Adrenal gland (tissue), 9 donors: ENCODE measurements at regions not wholly inside any gene's neighbourhood (a gene's known extent, or its start where the extent isn't known, plus 50 kb on each side); places are given as distances from the start of the nearest gene placed in this dataset.
A peak's percentile ranks its signal among the peaks of the same experiment; 100 is the strongest.

ENCODE experiments used
- DNase-seq, 7 donors: peaks; one replicate each; pipeline ENCODE4 v3.0.0-alpha.2; 2019 to 2020
- H3K27ac ChIP-seq, 5 donors: fragments of 200-600 bp; sonication (generic) in 4 of 5; 1 replicate in 3 of 5; 2 replicates in 2 of 5; pipeline versions ENCODE4 v1.5.1 to v1.8.0; 2016 to 2020; ENCODE audit warnings: mild to moderate bottlenecking in 1 of 5
- H3K27me3 ChIP-seq: fragments of 200-600 bp; 2 replicates; pipeline ENCODE4 v1.8.0; 2021
- H3K36me3 ChIP-seq, 2 donors: fragments of 200-600 bp; replicated peaks in 1 of 2; 1 replicate in 1 of 2; 2 replicates in 1 of 2; pipeline versions ENCODE4 v1.5.1 to v1.8.0; 2018 to 2022
- H3K4me1 ChIP-seq, 2 donors: fragments of 200-600 bp; replicated peaks in 1 of 2; 1 replicate in 1 of 2; 2 replicates in 1 of 2; pipeline versions ENCODE4 v1.5.1 to v1.8.0; 2018 to 2021
- H3K4me3 ChIP-seq, 4 donors: fragments of 200-600 bp; sonication (generic) in 3 of 4; one replicate each; pipeline ENCODE4 v1.5.1; 2016 to 2018
- H3K9me3 ChIP-seq, 3 donors: fragments of 200-600 bp; sonication (generic) in 1 of 3; replicated peaks in 1 of 3; 1 replicate in 2 of 3; 2 replicates in 1 of 3; pipeline versions ENCODE4 v1.5.1 to v1.8.0; 2016 to 2021
- POLR2A ChIP-seq, 2 donors: fragments of 450-650 bp; IDR thresholded peaks; one replicate each; pipeline ENCODE4 v1.6.1; 2017; ENCODE audit warnings: antibody characterized with exemption in 2 of 2, mild to moderate bottlenecking in 2 of 2, moderate library complexity in 1 of 2
- WGBS, 4 donors: extraction: QIAGEN DNeasy Blood & Tissue Kit in 2 of 4; methylation state at CpG; one replicate each; pipeline versions ENCODE4 v1.1.5 to v1.1.7; 2013 to 2017; 5-methylcytosine and 5-hydroxymethylcytosine counted together
- intact Hi-C, 2 donors: fragments of 100-400 bp; cut with DNase I; formaldehyde crosslinking; loops; one replicate each; pipeline versions ENCODE4 v1.14.1 to v1.15.0; 2022 to 2023
- TF ChIP-seq, protein P1 (sequence below), 6 experiments: fragments of 450-650 bp in 4 of 6; fragments of 200-600 bp in 2 of 6; sonication (generic) in 1 of 6; IDR thresholded peaks; 1 replicate in 5 of 6; 2 replicates in 1 of 6; pipeline versions ENCODE4 v1.5.1 to v1.8.0; 2016 to 2021; ENCODE audit warnings: antibody characterized with exemption in 6 of 6, mild to moderate bottlenecking in 2 of 6, moderate library complexity in 1 of 6
- donor health status: healthy with polysubstance abuse.
- donor health status: Bipolar disorder and iron deficiency.
- donor health status: DM: yes; HTN: yes; CAD: no.
- donor health status: DM: no; HTN: no; CAD: no.
- donor health status: DM: no; HTN: no; CAD: no.

DNA sequence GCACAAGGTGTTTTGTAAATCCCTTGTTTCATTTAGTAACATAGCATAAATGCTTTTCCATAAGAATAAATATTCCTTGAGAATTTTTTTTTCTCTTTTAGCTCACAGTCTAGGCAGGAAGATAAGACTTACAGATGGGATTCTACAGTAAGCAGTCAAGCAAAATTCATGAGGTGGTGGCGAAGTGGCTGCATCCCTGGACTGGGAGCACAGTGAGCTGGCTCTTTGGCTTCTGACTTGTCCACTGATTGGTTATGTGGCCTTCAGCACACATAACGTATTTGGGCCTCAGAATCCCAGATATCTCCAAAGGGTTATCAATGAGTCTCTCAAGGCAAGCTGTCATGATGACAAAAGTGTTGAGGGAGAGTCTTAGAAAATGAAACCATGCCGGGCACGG is 99.8 kb downstream of the EBNA1BP2 start:
- no peak for DNase-seq
- peaks cover 0 to 10% of the 10 kb centered on the region in 2 donors for H3K4me1 ChIP-seq
- H3K4me3 ChIP-seq, result no peak overlapping the region
- no peaks in the 10 kb centered on the region for H3K36me3 ChIP-seq
- intact Hi-C loops, result loop anchor here (5.0 kb wide), 4 partner anchors 140 to 495 kb away; no protein-coding TSS in a partner anchor
- no peaks in the 10 kb centered on the region for H3K9me3 ChIP-seq
- H3K27me3 ChIP-seq, result peaks cover 3% of the 10 kb centered on the region
- 76 to 85% (median 82%) methylated on average over 4 of the region's 4 CpGs for whole genome bisulfite sequencing, 4 donors
- no peak overlapping the region for H3K27ac ChIP-seq
- TF ChIP-seq, protein P1, sequence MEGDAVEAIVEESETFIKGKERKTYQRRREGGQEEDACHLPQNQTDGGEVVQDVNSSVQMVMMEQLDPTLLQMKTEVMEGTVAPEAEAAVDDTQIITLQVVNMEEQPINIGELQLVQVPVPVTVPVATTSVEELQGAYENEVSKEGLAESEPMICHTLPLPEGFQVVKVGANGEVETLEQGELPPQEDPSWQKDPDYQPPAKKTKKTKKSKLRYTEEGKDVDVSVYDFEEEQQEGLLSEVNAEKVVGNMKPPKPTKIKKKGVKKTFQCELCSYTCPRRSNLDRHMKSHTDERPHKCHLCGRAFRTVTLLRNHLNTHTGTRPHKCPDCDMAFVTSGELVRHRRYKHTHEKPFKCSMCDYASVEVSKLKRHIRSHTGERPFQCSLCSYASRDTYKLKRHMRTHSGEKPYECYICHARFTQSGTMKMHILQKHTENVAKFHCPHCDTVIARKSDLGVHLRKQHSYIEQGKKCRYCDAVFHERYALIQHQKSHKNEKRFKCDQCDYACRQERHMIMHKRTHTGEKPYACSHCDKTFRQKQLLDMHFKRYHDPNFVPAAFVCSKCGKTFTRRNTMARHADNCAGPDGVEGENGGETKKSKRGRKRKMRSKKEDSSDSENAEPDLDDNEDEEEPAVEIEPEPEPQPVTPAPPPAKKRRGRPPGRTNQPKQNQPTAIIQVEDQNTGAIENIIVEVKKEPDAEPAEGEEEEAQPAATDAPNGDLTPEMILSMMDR (IDR thresholded peaks at IDR 0.05), result no peak
- TF ChIP-seq POLR2A (IDR thresholded peaks at IDR 0.05), result no peak

DNA sequence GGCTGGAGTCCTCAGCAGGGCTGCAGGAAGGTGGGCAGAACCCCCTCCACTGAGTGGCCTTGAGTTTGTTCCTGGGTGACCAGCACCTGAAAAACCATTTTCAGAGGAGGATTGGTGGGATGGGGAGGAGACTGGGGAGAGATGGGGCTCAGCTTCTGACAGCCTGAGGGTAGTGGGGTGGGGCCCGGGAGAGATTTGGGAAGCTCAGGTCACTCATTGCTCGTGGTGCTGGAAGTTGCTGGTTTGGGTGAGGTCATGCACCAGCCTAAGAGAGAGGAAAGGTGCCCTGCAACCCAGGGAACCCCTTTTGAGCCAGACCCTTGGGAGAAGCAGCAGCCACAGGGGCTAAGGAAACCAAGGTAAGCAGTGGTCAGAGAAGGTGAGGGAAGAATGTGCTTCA is 100.8 kb downstream of the EBNA1BP2 start:
- WGBS, 4 donors, result 64 to 96% (median 88%) methylated on average over 2 of the region's 2 CpGs
- Histone ChIP-seq H3K4me1 (peaks cover 0 to 10% of the 10 kb centered on the region in 2 donors), H3K27me3 (peaks cover 3% of the 10 kb centered on the region)

DNA sequence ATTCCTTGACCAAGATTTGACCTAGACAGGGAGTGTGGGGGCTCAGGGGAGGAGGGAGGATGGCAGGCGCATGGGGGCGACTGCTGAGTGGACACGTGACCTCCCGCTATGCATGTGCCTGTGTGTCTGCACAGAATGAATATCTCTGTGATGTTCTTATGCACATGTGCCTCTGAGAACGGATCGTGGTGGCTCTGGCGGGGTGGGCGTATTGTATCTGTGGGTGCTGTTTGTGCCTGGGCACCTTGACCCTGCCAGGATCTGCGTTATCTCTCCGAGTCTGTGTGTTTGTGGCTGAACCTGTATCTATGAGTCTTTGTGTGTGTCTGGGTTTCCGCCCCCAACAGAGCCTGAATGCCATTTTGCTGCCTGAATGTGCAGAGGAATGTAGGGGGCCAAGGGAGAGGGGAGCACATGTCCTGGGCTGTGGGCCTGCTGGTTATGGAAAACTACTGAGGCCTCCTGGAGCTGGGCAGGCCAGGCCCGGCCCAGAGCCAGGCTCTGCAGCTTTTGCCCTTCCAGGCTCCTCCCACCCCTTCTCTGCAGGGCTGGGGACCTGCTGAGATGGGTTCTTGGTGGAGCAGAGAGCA is 102.5 kb downstream of the EBNA1BP2 start:
- DNase-seq, result no peak
- Histone ChIP-seq H3K9me3 (no peaks in the 10 kb centered on the region), H3K36me3 (no peaks in the 10 kb centered on the region), H3K4me3 (no peak overlapping the region), H3K27me3 (peaks cover 3% of the 10 kb centered on the region), H3K4me1 (peaks cover 0 to 10% of the 10 kb centered on the region in 2 donors), H3K27ac (peak overlapping the region in 1 of 5 donors; percentile 45)
- whole genome bisulfite sequencing, 4 donors, result 84 to 91% (median 90%) methylated on average over 11 to 12 of the region's 12 CpGs
- intact Hi-C loops, result loop anchor here (5.0 kb wide), 4 partner anchors 137 to 492 kb away; no protein-coding TSS in a partner anchor
- no peak for TF ChIP-seq POLR2A (IDR thresholded peaks at IDR 0.05)
- TF ChIP-seq, protein P1 (IDR thresholded peaks at IDR 0.05), result no peak

More for the DNA sequence above, 100.8 kb downstream of the EBNA1BP2 start:
- DNase-seq, result no peak
- TF ChIP-seq POLR2A (IDR thresholded peaks at IDR 0.05), result no peak
- TF ChIP-seq, protein P1 (IDR thresholded peaks at IDR 0.05), result no peak
- no peak overlapping the region for H3K27ac ChIP-seq
- H3K9me3 ChIP-seq, result no peaks in the 10 kb centered on the region
- intact Hi-C loops, result loop anchor here (5.0 kb wide), 4 partner anchors 139 to 494 kb away; no protein-coding TSS in a partner anchor
- H3K4me3 ChIP-seq, result no peak overlapping the region
- H3K36me3 ChIP-seq, result no peaks in the 10 kb centered on the region

DNA sequence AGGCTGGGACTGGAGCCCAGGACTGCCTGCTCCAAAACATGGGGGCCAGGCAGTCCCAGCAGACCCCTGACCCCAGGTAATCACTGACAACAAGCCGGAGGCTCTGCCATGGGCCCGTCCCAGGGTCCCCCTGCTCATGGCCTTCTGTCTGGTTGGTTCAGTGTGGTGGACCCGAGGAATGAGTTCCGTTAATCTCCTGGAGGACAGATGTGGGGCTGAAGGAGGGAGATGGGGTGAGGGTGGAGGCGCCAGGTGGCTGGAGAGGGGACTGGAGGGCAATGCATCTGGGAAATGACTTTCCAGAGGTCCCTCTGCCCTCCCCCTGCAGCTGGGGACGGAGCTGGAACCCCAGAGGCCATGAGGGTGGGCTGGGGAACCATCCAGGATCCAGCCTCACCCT is 103.2 kb downstream of the EBNA1BP2 start:
- DNase-seq, result no peak
- H3K4me3 ChIP-seq, result no peak overlapping the region
- TF ChIP-seq, protein P1 (IDR thresholded peaks at IDR 0.05), result no peak
- no peak for TF ChIP-seq POLR2A (IDR thresholded peaks at IDR 0.05)
- no peaks in the 10 kb centered on the region for H3K36me3 ChIP-seq
- peaks cover 0 to 10% of the 10 kb centered on the region in 2 donors for H3K4me1 ChIP-seq
- H3K9me3 ChIP-seq, result no peaks in the 10 kb centered on the region
- intact Hi-C loops, result no loop called here
- H3K27me3 ChIP-seq, result peaks cover 3% of the 10 kb centered on the region
- peak overlapping the region in 1 of 5 donors; percentile 45 for H3K27ac ChIP-seq
- 81 to 96% (median 87%) methylated on average over 5 to 6 of the region's 6 CpGs for WGBS, 4 donors
